HG03175 (cell line): ENCODE measurements at regions not wholly inside any gene's neighbourhood (a gene's known extent, or its start where the extent isn't known, plus 50 kb on each side); places are given as distances from the start of the nearest gene placed in this dataset.

Experiments used
- ATAC-seq: cut with Tn5 transposase; IDR thresholded peaks from one replicate; pipeline ENCODE4 v1.9.1; 2021; ENCODE audit warnings: mild to moderate bottlenecking, moderate library complexity; ENCODE audit not compliant: unreplicated experiment

GRCh38 chr11:112581747-112582146, 321.1 kb upstream of the PLET1 start:
- ATAC-seq, result no peak

- no peak for ATAC-seq
Observed at GRCh38 chr11:112582366-112582765, 321.7 kb upstream of the PLET1 start.

DNA sequence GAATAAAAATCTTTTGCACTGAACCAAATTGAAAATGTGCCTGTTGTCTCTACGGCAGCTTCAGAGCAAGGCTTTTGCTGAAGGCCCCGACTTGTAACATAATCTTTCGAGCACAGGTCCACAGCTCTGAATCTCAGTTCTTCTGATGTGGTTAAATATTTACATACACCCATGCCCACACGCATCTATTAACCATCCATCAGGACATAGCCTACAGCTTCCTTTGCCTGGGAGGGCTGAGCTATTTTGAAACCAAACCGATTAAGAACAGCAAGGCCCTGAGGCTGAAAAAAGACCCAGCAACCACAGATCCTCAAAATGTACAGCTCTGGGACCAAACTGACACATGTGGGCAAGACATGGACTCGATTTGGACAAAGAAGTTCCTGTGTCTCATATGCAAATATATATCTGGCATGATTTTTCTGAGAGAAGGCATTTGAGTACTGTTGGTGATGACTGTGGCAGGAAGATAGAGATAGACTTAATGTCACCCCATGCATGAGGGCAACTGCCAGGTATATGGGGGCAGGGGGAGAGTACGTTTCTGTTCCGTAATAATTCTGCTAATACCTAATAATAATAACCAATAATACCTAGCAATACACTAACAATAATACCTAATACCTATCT, 322.7 kb upstream of the PLET1 start:
- peak; percentile 91 for ATAC-seq

DNA sequence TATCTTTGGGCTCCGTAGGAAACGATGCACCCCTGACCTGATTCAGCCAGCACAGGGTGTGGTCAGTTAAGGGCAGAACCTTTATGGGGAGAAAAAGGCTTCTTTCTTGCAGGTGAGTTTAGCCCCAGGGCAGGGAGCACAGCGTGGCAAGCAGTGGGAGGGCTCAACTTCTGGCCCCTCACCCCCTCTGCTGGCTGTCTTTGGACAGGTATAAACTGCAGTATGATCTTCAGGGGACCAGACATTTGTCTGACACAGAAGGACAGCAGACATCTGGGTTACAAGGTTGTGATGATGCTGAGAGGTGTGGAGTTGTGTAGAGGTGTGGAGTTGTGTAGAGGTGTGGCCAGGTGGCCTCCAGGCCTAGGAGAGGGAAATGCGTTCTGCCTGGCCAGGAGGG, 324.0 kb upstream of the PLET1 start:
- no peak for ATAC-seq

DNA sequence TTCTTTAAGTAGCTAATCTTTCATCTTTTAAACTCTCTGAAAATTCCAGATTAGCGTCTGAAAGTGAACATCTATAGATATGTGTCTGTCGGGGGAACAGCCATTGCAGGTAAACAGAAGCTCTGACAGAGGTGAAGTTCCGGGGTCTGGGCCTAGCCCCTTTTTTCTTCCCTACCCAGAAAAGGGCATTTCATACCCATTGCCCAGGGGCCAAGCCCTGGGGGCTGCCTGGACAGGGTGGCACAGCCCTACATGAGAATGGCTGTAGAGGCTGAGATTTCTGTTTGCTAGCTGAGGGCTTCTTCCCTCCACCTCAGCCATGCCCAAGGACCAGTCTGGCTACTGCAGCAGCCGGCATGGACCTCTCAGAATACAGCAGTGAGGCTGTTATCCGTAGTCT, 327.0 kb upstream of the PLET1 start:
- no peak for ATAC-seq

DNA sequence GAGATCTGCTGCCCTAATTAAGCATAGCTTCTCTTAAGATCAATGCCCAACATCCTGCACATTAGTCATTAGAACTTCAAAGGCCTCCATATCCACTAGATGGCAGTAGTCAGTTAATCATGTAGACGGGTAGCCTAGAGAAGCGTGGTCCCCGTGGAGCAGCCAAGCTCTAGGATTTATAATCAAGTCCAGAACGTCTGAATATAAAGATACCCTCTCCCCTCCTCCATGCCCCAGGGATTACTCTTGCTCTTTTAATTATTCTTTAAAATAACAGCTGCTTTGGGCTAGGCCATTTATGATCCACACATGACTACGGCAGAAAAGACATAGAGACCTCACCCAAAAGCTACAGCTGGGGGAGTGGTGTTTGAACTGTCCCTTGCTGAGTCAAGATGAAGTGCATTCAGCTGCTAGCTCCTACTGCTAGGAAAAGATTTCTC, 327.6 kb upstream of the PLET1 start:
- peak; percentile 52 for ATAC-seq

DNA sequence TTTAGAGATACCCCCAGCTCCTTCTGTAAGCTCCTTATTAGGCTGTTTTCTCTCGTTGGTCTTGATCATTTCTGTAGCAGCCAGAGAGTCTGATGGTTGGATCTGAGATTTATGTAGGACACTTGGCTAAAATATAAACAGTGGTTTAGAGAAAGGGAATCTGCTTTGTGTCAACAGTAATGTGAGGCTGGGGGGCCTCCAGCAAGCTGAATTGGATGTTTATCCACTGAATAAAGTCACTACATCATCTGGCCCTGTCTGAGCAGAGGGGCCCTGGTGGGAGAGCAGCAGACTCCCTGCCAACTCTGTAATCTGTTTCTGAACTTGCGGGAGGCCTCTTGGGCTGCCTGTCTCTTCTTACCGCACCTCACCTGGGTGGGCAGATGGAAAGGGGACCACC, 328.5 kb upstream of the PLET1 start:
- no peak for ATAC-seq

DNA sequence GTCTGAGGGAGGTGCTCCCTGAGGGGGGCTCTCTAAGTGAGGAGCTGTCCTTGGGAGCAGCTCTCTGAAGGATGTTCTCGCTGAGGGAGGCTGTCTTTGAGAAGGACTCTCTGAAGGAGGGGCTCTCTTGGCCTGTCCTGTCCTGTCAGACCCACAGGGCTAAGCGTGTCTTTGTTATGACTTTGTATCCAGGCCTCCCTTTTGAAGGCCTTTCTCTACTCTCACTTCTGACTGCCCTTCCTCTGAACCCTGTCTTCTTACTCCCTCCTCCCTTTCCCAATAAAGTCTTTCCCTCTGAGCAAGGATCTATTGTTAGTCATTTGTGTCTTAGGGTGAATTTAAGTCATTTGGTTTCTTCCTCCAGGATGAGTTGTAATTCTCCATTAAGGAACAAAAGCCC, 330.1 kb upstream of the PLET1 start:
- ATAC-seq, result no peak

- no peak for ATAC-seq
Observed at GRCh38 chr11:112593440-112593839, 332.8 kb upstream of the PLET1 start.

DNA sequence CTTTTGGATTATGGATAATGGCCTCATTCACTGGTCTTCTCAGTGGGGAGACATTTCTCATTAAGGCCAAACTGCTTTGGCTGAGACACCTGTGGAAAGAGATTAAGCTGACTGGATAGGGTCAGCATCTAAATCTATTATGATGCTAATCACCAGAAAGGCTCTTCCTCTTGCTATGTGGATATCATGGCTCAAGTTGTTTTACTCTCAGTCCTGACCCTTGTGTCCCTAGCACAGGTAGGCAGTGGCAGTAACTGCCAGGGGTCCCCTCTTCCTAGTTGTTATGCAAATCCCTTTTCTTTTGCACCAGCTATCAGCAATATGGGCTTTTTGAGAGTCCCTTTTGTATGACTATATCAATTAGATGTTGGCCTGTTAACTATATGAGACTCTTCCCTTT, 335.7 kb upstream of the PLET1 start:
- ATAC-seq, result no peak

DNA sequence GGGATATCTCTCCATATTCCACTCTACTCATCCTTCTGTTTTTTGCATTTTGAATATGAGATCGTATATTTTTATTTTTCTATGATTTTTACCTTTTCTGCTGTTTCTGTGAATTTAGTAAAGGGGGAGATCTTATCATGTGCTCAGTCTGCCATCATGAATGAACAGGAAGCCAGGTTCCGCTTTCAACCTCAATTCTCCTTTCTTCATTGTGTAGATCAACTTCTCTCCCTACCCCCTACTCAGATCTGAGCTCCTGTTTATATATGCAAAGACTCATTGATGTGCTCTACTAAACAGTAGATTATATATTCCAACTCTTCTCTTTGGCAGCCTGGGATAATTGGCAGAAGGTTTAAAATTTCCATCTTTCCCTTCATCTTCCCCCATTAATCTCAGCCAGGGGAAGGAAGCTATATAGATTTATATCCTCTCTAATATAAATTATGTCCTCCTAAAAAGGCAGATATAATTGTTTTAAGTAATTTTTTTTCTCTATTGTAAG, 336.7 kb upstream of the PLET1 start:
- no peak for ATAC-seq

- no peak for ATAC-seq
Observed at GRCh38 chr11:112599265-112599664, 338.6 kb upstream of the PLET1 start.

DNA sequence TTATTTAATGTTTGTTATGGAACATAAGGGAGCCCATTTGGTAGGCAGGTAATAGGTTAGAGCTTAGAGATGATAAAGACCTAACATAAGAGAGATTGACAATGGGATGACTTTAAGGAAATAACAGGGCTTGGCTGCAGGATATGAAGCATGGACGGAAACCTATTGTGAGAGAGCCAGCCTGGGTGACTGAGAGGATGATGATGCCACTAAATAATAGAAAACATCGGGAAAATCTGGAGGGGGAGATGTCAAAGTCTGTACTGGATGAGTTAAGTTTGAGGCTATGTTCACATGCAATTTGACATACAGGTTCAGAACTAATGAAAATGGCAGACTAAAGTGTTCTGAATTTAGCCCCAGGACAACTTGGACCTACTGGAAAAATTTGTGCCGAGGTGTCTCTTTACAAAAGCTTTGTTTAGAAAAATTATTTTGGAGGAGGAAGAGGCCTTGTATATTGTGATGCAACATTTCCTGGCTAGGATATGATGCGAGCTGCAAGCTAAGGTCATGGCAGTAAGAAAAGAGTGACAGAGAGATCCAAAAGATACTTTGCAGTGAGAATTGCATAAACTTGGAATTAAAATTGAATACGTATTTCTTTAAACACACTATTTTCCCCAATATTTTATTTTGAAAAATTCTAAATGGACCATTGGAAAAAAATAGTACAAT, 339.3 kb upstream of the PLET1 start:
- ATAC-seq, result no peak

DNA sequence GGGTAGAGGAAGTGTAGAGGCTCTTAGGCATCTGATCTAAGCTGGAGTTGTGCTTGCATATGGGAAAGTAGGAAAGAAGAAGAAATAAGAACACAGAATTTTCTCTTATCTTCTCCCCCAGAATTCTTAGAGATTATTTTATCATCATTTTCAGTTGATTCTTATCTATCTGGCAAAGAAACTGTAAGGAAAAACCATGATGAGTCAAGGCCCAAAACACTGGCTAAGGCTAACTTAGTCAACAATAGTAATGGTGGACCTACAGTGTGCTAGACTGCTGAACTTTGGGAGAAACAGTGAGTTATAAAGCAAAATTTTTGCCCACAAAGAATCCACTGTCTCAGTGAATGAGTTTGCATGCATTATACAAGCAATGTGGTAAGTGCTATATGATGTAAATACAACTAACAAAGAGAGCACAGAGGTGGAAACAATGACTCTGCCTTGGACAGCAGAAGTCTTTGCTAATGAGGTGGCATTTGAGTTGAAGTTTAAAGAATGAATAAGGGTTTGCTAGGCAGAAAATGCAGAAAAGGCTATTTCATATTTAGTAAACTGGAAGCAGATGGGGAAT, 344.5 kb upstream of the PLET1 start:
- ATAC-seq, result no peak

GRCh38 chr11:112606656-112607055, 346.0 kb upstream of the PLET1 start:
- no peak for ATAC-seq

DNA sequence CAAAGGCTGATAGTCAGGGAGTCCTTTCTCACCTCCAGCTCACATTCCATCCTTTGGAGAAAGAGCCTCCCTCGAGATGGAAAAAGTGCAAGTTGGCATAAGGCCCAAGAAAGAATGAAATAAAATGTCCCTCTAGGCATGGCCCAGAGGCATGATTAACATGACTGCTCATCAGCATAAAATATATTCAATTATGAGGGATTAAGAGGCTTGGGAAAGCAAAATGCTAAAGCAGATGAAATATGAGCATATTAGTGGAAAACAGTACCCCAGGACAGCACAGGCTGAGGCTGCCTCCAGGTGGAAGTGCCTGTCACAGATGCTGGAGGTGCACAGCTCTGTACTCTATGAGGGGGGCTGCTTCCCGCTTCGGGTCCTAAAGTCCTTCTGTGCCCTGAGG, 347.8 kb upstream of the PLET1 start:
- no peak for ATAC-seq

DNA sequence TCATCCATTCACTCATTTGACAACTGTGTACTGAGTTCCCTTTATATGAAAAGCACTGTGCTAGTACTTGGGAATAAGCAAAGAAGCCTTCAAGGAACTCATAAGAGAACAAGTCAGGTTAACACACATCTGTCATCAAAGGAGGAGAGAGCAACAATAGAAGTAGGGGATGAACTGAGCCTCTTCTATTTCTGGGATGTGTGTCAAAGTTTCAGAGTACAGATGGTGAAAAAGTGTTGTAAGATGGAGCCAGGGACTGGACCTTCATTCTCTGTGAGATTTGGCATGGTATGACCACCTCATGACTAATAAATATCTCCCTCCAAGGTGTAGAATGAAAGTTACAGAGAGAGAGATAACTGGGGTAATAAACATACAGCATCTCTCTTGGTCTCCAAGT, 349.8 kb upstream of the PLET1 start:
- ATAC-seq, result no peak

- ATAC-seq, result no peak
Observed at GRCh38 chr11:112610996-112611750, 350.0 kb upstream of the NCAM1 start.

DNA sequence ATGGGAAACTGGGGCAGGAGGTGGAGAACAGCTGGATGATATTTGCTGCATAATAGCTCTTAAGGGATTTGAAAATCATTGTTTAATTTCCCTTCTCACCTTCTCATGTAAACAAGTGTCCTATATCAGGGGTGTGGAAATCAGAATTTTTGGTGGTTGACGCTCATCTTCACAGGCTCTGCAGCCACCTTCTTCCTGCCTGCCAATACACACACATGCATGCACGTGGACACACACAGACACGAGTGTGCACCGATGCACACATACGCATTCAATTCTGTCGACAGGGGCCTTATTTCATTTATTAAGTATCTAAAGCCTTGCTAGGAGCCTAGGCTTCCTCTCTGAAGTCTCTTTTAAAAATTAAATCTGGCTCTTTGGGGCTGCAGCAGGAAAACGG, 349.4 kb upstream of the NCAM1 start:
- no peak for ATAC-seq

- ATAC-seq, result no peak
Observed at GRCh38 chr11:112612250-112612849, 348.9 kb upstream of the NCAM1 start.
